HG03442 (cell line): ENCODE measurements at regions not wholly inside any gene's neighbourhood (a gene's known extent, or its start where the extent isn't known, plus 50 kb on each side); places are given as distances from the start of the nearest gene placed in this dataset.
A peak's percentile ranks its signal among the peaks of the same experiment; 100 is the strongest.
"Not testable (repeated sequence)": the region's sequence is repeated elsewhere in the genome, so short reads cannot be mapped to it uniquely, and the experiment has no call there.

Experiments used
- ATAC-seq: cut with Tn5 transposase; IDR thresholded peaks from one replicate; pipeline ENCODE4 v1.9.1; 2021; ENCODE audit warnings: mild to moderate bottlenecking, moderate library complexity; ENCODE audit not compliant: unreplicated experiment

- no peak for ATAC-seq
These were observed 129.8 kb downstream of the S1PR1 start for GRCh38 chr1:101366513-101367215.

- no peak for ATAC-seq
These were observed 130.8 kb downstream of the S1PR1 start for GRCh38 chr1:101367630-101368029.

GRCh38 chr1:101370488-101370887 lies 133.7 kb downstream of the S1PR1 start:
- no peak for ATAC-seq

- peak; percentile 94 for ATAC-seq
These were observed 134.4 kb downstream of the S1PR1 start for GRCh38 chr1:101371259-101371658.

GRCh38 chr1:101373570-101373969 lies 136.8 kb downstream of the S1PR1 start:
- ATAC-seq = no peak

GRCh38 chr1:101375448-101375847 lies 138.6 kb downstream of the S1PR1 start:
- ATAC-seq = not testable (repeated sequence)

GRCh38 chr1:101376121-101377083 lies 139.6 kb downstream of the S1PR1 start:
- no peak for ATAC-seq

- no peak for ATAC-seq
These were observed 140.4 kb downstream of the S1PR1 start for GRCh38 chr1:101377084-101377835.

GRCh38 chr1:101379037-101379436 lies 142.2 kb downstream of the S1PR1 start:
- no peak for ATAC-seq

GRCh38 chr1:101379950-101380349 lies 143.1 kb downstream of the S1PR1 start:
- peak; percentile 91 for ATAC-seq

- no peak for ATAC-seq
These were observed 145.3 kb downstream of the S1PR1 start for GRCh38 chr1:101382135-101382534.

GRCh38 chr1:101388904-101389546 lies 152.2 kb downstream of the S1PR1 start:
- peak; percentile 89 for ATAC-seq

GRCh38 chr1:101389547-101389929 lies 152.7 kb downstream of the S1PR1 start:
- ATAC-seq = no peak

GRCh38 chr1:101392552-101392951 lies 155.7 kb downstream of the S1PR1 start:
- ATAC-seq = no peak

GRCh38 chr1:101394041-101394440 lies 157.2 kb downstream of the S1PR1 start:
- ATAC-seq = no peak

GRCh38 chr1:101399222-101399621 lies 162.4 kb downstream of the S1PR1 start:
- ATAC-seq = no peak

- ATAC-seq = no peak
These were observed 169.5 kb downstream of the S1PR1 start for GRCh38 chr1:101406271-101406670.

GRCh38 chr1:101406681-101407080 lies 169.9 kb downstream of the S1PR1 start:
- ATAC-seq = no peak

- peak; percentile 63 for ATAC-seq
These were observed 170.8 kb downstream of the S1PR1 start for GRCh38 chr1:101407505-101408211.
